ENCODE measurements at regions not wholly inside any gene's neighbourhood (a gene's known extent, or its start where the extent isn't known, plus 50 kb on each side); places are given as distances from the start of the nearest gene placed in this dataset.

DNA sequence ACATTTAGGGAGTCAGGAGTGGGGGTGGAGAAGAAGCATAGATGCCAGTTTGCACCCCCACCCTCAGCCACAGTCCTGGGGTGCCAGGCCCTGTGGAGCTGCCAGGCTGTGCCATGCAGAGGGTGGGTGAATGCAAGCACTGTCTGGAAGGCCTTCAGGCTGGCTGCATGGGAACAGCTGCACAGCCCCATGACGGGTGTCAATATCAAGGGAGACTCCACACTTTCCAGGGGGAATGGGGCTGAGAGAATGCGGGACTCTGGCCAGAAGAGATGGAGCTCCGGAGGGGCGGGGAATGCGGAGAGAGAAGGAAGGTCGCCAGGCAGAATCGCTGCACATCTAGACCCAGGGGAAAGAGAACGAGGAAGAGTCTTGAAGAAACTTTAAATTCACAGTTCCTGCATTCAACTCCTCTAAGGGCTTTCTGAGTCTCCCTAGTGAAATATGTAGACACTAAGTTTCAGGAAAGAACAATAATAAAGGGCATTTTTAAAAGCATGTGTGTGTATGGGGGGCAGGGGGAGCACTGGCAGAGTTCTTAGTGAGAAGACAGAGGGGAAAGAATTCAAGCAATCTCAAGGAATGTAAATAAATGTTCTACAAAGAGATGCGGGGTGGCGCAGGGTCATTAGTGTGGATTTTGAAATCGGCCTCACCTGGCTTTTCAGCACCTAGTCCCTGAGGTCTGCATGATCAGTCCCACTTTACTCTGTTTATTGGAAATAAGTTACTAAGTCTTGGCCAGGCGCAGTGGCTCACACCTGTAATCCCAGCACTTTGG is 59.1 kb downstream of the BOD1 start:
- Histone ChIP-seq H3K36me3 (no peaks in the 10 kb centered on the region), H3K9me3 (replicated peaks) (peaks cover 17% of the 10 kb centered on the region), H3K4me1 (peaks cover 11% of the 10 kb centered on the region), H3K27me3 (ENCODE audit: low read depth) (peaks cover 11% of the 10 kb centered on the region), H3K4me3 (no peak overlapping the region), H3K27ac (replicated peaks) (no peak overlapping the region)
- intact Hi-C loops (cut with micrococcal nuclease) = no loop called here
- no peak for DNase-seq
- TF ChIP-seq, protein P1, sequence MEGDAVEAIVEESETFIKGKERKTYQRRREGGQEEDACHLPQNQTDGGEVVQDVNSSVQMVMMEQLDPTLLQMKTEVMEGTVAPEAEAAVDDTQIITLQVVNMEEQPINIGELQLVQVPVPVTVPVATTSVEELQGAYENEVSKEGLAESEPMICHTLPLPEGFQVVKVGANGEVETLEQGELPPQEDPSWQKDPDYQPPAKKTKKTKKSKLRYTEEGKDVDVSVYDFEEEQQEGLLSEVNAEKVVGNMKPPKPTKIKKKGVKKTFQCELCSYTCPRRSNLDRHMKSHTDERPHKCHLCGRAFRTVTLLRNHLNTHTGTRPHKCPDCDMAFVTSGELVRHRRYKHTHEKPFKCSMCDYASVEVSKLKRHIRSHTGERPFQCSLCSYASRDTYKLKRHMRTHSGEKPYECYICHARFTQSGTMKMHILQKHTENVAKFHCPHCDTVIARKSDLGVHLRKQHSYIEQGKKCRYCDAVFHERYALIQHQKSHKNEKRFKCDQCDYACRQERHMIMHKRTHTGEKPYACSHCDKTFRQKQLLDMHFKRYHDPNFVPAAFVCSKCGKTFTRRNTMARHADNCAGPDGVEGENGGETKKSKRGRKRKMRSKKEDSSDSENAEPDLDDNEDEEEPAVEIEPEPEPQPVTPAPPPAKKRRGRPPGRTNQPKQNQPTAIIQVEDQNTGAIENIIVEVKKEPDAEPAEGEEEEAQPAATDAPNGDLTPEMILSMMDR (IDR thresholded peaks at IDR 0.05; ENCODE audit: borderline replicate concordance) = no peak

DNA sequence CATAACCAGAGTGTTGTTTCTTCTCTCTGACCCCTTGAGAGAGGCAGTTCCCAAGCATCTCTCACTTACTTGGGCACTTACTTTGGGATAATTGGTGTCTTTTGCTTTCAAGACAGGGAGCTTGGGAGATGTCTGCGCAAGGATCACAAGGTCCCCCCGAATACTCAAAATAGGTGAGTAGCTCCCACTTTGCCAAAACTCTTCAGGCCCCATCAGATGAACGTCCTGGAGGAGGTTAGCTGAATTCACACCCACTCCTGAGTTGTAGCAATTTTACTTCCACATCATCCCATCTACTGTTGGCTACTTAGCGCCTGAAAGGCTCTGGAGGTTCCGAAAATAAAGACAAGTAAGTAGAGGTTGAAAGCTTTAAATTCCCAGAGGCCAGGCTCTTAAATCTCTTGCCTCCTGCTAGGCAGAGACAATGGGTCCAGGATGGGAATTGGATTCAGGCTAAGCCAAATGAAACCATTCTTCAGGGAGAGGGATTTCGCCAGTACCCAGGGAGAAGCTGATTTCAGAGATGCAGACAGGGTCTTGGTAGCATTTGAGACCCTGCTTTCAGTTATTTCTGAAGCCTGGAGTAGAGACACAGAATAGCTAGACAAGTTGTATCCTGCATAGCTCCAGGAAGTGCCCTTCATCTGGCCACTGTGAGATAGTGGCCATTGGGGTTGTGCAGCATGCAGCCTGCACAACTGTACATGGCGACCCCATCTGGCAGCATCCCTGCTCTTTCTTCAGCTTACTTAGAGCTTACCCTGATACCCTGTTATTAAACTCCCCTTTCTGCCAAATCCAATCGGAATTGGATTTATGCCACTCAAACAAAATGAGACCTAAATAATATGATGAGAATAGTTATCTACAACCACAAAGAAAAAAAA is 60.1 kb downstream of the BOD1 start:
- TF ChIP-seq, protein P1 (IDR thresholded peaks at IDR 0.05; ENCODE audit: borderline replicate concordance) = no peak
- peaks cover 17% of the 10 kb centered on the region for H3K9me3 ChIP-seq (replicated peaks)
- peak overlapping the region; percentile 22 for H3K27ac ChIP-seq (replicated peaks)
- H3K4me3 ChIP-seq = no peak overlapping the region
- H3K4me1 ChIP-seq = peaks cover 11% of the 10 kb centered on the region
- peaks cover 11% of the 10 kb centered on the region for H3K27me3 ChIP-seq (ENCODE audit: low read depth)
- no peak for DNase-seq
- H3K36me3 ChIP-seq = no peaks in the 10 kb centered on the region
- intact Hi-C loops (cut with micrococcal nuclease) = no loop called here

DNA sequence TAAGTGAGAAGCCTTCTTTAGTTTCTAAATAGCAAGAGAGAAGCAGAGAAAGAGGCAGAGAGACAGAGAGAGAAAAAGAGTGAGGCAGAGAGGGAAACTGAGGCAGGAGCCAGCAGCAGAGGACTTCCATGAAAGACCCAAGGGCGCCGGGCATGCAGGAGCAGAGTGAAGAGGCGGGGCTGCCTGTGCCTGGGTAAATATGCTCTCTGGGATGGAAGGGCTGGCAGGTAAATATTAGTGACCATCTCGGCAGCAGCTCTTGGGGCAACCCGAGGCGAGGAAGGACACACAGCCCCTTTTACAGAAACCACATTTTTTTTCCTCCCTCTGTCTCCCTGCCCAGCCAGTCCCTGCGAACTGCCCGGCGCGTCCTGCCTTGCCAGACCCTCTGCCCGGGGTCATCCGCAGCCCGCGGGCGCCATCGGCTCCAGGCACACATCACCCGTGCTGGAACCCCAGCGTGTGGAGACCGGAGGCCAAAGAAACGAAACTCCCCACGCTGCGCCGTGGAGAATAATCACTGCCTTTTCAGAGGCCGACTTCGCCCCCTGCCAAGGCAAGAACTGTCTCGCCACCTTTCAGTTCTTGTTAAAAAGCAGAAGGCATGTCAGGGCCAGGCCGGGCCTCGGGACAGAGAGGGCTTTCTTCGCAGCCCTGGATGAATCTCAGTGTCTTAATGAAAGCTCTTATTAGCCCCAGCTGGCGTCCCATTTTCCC is 61.3 kb downstream of the BOD1 start:
- H3K4me3 ChIP-seq = no peak overlapping the region
- no peak for DNase-seq
- TF ChIP-seq, protein P1 (IDR thresholded peaks at IDR 0.05; ENCODE audit: borderline replicate concordance) = no peak
- no peaks in the 10 kb centered on the region for H3K36me3 ChIP-seq
- H3K27ac ChIP-seq (replicated peaks) = peak overlapping the region; percentile 22
- peaks cover 11% of the 10 kb centered on the region for H3K4me1 ChIP-seq
- peaks cover 6% of the 10 kb centered on the region for H3K9me3 ChIP-seq (replicated peaks)
- H3K27me3 ChIP-seq (ENCODE audit: low read depth) = peaks cover 11% of the 10 kb centered on the region
- intact Hi-C loops (cut with micrococcal nuclease) = no loop called here

DNA sequence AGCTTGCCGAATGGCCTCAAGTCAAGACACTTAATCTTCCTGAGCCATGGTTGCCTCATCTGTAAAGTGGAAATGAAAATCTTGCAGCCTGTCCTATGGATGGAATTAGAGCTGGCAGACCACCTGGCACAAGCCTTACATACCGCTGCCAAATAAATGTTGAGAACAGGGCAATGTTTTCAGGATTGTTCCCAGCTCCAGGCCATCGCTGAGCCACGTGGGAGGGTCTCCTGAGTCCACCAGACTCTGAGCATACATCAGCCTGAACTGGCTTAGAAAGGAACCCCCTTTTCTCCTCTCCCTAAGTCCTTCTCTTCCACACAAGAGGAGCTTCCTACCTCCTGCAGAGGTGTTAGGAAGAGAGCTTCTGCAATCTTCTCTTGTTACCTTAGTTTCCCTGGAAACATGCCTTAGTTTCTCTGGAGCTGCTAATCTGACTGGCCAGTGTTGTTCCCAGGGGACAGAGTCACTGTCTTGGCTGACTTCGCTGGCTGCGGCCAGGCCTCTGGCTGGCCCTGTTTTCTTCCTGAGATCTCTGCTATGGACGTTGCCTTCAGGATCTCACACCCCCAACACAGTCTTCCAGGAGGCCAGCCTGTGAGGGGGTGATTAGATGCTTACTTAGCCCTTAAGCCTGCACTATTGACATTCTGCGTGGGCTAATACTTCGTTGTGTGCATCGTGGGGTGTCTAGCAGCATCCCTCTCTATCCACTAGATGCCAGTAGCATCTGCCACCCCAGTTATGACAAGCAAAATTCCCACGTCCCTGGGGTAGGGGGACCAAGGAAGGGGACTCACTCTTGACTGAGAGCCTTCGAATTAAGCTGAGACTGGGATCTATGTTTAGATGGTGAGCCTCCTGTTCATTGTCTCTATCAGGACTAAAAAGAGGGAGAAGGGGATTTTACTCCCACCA is 62.2 kb downstream of the BOD1 start:
- Histone ChIP-seq H3K27me3 (ENCODE audit: low read depth) (peaks cover 11% of the 10 kb centered on the region), H3K36me3 (no peaks in the 10 kb centered on the region), H3K9me3 (replicated peaks) (no peaks in the 10 kb centered on the region), H3K27ac (replicated peaks) (peak overlapping the region; percentile 2), H3K4me1 (peaks cover 11% of the 10 kb centered on the region), H3K4me3 (no peak overlapping the region)
- TF ChIP-seq, protein P1 (IDR thresholded peaks at IDR 0.05; ENCODE audit: borderline replicate concordance) = no peak
- intact Hi-C loops (cut with micrococcal nuclease) = no loop called here
- DNase-seq = no peak
